GM12875 (cell line): ENCODE measurements at regions not wholly inside any gene's neighbourhood (a gene's known extent, or its start where the extent isn't known, plus 50 kb on each side); places are given as distances from the start of the nearest gene placed in this dataset.

ENCODE experiments used
- H3K4me3 ChIP-seq: one replicate; pipeline ENCODE4 v1.5.1; 2011; ENCODE audit warnings: low read depth, low read length, control low read depth
- TF ChIP-seq, protein P1 (sequence below): IDR thresholded peaks from 2 replicates; pipeline ENCODE4 v1.5.1; 2011; ENCODE audit warnings: low read depth, mild to moderate bottlenecking, control low read depth, inconsistent platforms, low read length, moderate library complexity, borderline replicate concordance; ENCODE audit not compliant: insufficient read depth

DNA sequence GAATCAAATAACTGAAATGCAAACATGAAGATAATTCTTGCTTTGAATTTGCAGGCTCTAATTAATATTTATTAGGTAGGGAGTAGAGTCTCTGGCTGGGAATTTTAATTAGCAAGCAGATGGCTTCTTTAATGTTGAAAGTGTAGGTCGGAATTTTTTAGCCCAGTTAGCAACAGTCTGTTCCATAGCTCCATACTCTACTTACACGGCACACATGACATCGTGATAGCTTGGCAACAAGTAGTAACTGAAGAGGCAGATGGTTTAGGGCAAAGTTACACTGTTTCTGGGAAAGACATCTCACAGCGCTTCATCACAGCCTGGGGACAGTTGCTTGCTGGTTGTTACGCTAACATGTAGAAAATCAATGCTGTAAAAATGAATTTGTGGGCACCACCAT is 710.7 kb downstream of the GALC start:
- TF ChIP-seq, protein P1, sequence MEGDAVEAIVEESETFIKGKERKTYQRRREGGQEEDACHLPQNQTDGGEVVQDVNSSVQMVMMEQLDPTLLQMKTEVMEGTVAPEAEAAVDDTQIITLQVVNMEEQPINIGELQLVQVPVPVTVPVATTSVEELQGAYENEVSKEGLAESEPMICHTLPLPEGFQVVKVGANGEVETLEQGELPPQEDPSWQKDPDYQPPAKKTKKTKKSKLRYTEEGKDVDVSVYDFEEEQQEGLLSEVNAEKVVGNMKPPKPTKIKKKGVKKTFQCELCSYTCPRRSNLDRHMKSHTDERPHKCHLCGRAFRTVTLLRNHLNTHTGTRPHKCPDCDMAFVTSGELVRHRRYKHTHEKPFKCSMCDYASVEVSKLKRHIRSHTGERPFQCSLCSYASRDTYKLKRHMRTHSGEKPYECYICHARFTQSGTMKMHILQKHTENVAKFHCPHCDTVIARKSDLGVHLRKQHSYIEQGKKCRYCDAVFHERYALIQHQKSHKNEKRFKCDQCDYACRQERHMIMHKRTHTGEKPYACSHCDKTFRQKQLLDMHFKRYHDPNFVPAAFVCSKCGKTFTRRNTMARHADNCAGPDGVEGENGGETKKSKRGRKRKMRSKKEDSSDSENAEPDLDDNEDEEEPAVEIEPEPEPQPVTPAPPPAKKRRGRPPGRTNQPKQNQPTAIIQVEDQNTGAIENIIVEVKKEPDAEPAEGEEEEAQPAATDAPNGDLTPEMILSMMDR: no peak
- no peak overlapping the region for H3K4me3 ChIP-seq

DNA sequence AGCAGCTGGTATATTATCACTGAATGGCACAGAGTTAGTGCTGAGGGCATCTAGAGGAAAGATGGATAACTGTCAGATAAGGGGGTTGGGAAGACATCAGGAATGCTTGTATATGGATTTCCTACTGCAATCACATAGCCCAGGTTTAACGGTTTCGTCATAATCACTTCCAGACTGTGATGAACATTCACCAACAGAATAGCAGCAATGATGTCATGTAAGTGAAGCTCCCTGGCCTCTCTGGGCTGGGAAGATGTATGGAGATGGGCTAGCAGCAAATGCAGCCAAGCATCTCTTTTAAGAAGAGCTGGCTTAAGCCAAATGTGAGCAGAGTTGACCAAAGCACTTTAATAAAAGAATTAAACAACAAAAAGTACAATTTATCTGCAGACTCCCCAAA is 714.6 kb downstream of the GALC start:
- H3K4me3 ChIP-seq: no peak overlapping the region
- TF ChIP-seq, protein P1: no peak

DNA sequence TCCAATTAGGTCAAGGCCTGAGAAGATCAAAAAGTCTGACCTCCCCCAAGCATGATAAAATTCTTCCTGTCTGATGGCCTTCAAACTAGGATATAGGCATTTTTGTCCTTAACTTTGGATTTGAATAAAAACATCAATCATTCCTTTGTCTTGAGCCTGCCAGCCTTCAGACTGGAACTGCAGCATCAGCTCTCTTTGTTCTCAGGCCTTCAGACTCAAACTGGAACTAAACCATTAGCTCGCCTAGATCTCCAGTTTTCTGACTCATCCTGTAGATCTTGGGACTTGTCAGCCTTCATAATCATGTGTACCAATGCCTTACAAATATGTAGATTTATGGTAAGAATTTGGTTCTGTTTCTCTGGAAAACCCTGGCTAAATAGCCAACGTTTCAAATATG is 721.7 kb downstream of the GALC start:
- TF ChIP-seq, protein P1: no peak
- H3K4me3 ChIP-seq: no peak overlapping the region

DNA sequence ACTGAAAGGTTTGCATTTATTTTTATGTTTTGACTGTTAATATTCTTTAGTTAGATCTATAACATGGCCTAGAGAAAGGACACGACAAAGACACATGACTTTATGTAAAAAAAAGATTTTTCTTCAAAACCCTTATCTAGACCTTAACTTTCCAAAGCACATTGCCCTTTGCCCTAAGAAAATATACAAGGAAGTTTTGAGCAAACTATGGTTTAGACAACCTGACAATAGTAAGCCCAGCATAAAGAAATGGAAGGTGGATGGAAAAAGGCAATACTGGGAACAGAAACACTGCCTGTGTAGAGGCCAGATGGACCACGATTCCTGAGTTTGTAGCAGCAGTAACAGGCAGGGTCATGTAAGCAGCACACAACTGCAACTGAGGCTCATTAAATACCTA is 724.0 kb downstream of the GALC start:
- TF ChIP-seq, protein P1: no peak
- no peak overlapping the region for H3K4me3 ChIP-seq

DNA sequence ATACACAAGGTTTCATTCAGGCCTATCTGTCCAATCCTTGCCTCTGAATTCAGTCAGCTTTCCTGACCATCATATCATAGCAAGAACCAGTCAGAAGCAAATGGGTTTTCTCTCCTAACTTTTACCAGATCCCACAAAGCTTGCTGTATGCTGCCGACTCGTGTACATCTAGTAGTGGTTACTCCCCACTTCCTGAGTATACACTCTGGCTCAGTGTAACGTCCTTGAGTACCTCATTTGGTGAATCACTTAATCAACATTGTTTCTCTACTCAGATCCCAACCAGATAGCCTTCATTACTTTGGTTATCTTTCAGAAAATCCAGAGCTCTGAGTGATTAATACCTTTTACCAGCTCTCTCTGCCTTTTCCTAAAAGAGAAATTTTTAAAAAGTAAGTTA is 728.2 kb downstream of the GALC start:
- no peak overlapping the region for H3K4me3 ChIP-seq
- TF ChIP-seq, protein P1: no peak

DNA sequence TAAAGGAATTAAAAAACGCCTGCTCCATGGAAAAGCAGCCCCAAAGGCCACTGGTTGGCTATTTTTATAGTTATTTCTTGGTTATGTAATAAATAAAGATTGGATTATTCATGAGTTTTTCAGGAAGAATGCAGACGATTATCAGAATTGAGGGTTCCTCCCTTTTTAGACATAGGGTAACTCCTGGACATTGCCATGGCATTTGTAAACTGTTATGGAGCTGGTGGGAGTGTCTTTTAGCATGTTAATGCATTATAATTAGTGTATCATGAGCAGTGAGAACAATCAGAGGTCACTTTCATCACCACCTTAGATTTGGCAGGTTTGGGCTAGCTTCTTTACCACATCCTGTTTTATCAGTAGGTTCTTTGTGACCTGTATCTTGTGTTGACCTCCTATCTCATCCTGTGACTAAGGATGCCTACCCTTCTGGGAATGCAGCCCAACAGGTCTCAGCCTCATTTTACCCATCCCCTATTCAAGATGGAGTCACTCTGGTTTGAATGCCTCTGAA is 728.7 kb downstream of the GALC start:
- TF ChIP-seq, protein P1: no peak
- H3K4me3 ChIP-seq: no peak overlapping the region

DNA sequence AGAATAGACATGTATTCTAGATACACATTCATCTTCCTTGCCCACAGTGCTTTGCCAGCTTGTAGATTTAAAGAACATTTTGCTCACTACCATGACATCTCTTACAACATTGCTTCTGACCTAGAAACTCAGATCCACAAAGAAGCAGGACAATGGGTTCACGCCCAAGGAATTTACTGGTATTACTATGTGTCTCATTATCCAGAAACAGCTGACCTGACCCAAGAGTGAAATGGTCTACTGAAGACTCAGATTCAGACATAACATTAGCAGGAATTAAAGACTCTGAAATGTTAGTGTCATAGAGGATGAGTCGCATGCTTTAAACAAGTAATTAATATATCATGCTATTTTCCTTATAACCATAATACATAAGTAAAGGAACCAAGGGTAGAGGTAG is 731.4 kb downstream of the GALC start:
- no peak overlapping the region for H3K4me3 ChIP-seq
- TF ChIP-seq, protein P1: no peak
